Caco-2 (cell line): ENCODE measurements at regions not wholly inside any gene's neighbourhood (a gene's known extent, or its start where the extent isn't known, plus 50 kb on each side); places are given as distances from the start of the nearest gene placed in this dataset.

Experiments used
- BruUV-seq: library from RNA; stranded (reverse); fragments of 400-500 nt; replicated peaks from 2 replicates; lab custom pipeline; 2021; lab: Mats Ljungman, UMichigan
- CTCF ChIA-PET: fragments of 300-600 bp; sonication (Branson Sonifier 250); formaldehyde crosslinking; loops from one replicate; lab custom pipeline; 2022; ENCODE audit warnings: antibody characterized with exemption; lab: Charles Lee
- POLR2A ChIA-PET: fragments of 300-600 bp; sonication (Branson Sonifier 250); formaldehyde crosslinking; loops from one replicate; lab custom pipeline; 2022; ENCODE audit warnings: antibody characterized with exemption; lab: Charles Lee
- DNase-seq, 2 experiments: peaks; one replicate each; pipeline versions ENCODE4 v3.0.0 to v3.0.0-alpha.2; 2020 to 2022
- H3K27me3 ChIP-seq: replicated peaks from 2 replicates; pipeline ENCODE4 v1.6.0; 2011; ENCODE audit warnings: low read length; ENCODE audit not compliant: control insufficient read depth, insufficient read depth
- H3K36me3 ChIP-seq: 2 replicates; pipeline ENCODE4 v1.5.1; 2011; ENCODE audit warnings: low read length; ENCODE audit not compliant: control insufficient read depth, insufficient read depth
- H3K4me1 ChIP-seq: fragments of 250-450 bp; sonication (Bioruptor Pico); 2 replicates; pipeline ENCODE4 v1.5.1; 2020; ENCODE audit warnings: mild to moderate bottlenecking
- H3K4me3 ChIP-seq: 2 replicates; pipeline ENCODE4 v1.5.1; 2011; ENCODE audit warnings: low read depth, mild to moderate bottlenecking, control low read depth, low read length
- H3K9me3 ChIP-seq: fragments of 250-450 bp; sonication (Bioruptor Pico); 2 replicates; pipeline ENCODE4 v1.5.1; 2020; ENCODE audit warnings: mild to moderate bottlenecking, moderate library complexity
- H3K27ac Mint-ChIP-seq: one replicate; pipeline ENCODE4 v1.8.0; 2022; ENCODE audit warnings: mixed read lengths; ENCODE audit not compliant: unreplicated experiment
- H3K27me3 Mint-ChIP-seq: one replicate; pipeline ENCODE4 v1.8.0; 2022; ENCODE audit warnings: mixed read lengths; ENCODE audit not compliant: insufficient read depth, unreplicated experiment
- H3K36me3 Mint-ChIP-seq: one replicate; pipeline ENCODE4 v1.8.0; 2022; ENCODE audit warnings: mild to moderate bottlenecking, mixed read lengths; ENCODE audit not compliant: insufficient read depth, unreplicated experiment
- H3K4me1 Mint-ChIP-seq: one replicate; pipeline ENCODE4 v1.8.0; 2022; ENCODE audit warnings: low read depth, mixed read lengths; ENCODE audit not compliant: unreplicated experiment
- H3K4me3 Mint-ChIP-seq: one replicate; pipeline ENCODE4 v1.8.0; 2022; ENCODE audit warnings: mild to moderate bottlenecking, moderate library complexity, mixed read lengths; ENCODE audit not compliant: unreplicated experiment
- H3K9me3 Mint-ChIP-seq: one replicate; pipeline ENCODE4 v1.8.0; 2022; ENCODE audit warnings: mixed read lengths; ENCODE audit not compliant: unreplicated experiment
- CTCF ChIP-seq, 2 experiments: fragments of 200-600 bp in 1 of 2; IDR thresholded peaks; 1 replicate in 1 of 2; 2 replicates in 1 of 2; pipeline versions ENCODE4 v1.5.1 to v1.8.0; 2011 to 2022; ENCODE audit warnings: antibody characterized with exemption in 1 of 2, control low read depth in 1 of 2, inconsistent platforms in 1 of 2, low read depth in 1 of 2, low read length in 1 of 2, mild to moderate bottlenecking in 1 of 2, moderate library complexity in 1 of 2; ENCODE audit not compliant: insufficient read depth in 1 of 2, severe bottlenecking in 1 of 2, unreplicated experiment in 1 of 2
- intact Hi-C: fragments of 100-400 bp; cut with micrococcal nuclease; formaldehyde crosslinking; loops from one replicate; pipeline ENCODE4 v1.10.0; 2022; ENCODE audit not compliant: unreplicated experiment

GRCh38 chr4:136009258-136009832 is 1522.9 kb downstream of the PCDH18 start:
- intact Hi-C loops = no loop called here
- no TSS peak for BruUV-seq
- CTCF ChIA-PET = interaction anchor here (0.6 kb wide), 1 partner anchor 689 kb away, joined by 3 read pairs; no protein-coding TSS in a partner anchor
- Histone ChIP-seq H3K4me3 (no peak overlapping the region), H3K9me3 (no peaks in the 10 kb centered on the region), H3K4me1 (no peaks in the 10 kb centered on the region), H3K36me3 (no peaks in the 10 kb centered on the region), H3K27me3 (no peaks in the 10 kb centered on the region)
- no peak for DNase-seq
- POLR2A ChIA-PET = no interaction called here
- H3K36me3 Mint-ChIP-seq = no peaks in the 10 kb centered on the region
- H3K27ac Mint-ChIP-seq = no peak overlapping the region
- TF ChIP-seq CTCF (IDR thresholded peaks at IDR 0.05; ENCODE audit: insufficient read depth in 1 of 2, low read depth in 1 of 2, low read length in 1 of 2, severe bottlenecking in 1 of 2, unreplicated experiment in 1 of 2) = no peak
- H3K27me3 Mint-ChIP-seq = no peaks in the 10 kb centered on the region
- no peaks in the 10 kb centered on the region for H3K9me3 Mint-ChIP-seq
- no peaks in the 10 kb centered on the region for H3K4me1 Mint-ChIP-seq
- H3K4me3 Mint-ChIP-seq = no peak overlapping the region

- POLR2A ChIA-PET = no interaction called here
- intact Hi-C loops = loop anchor here (2.0 kb wide), 1 partner anchor 55 kb away; no protein-coding TSS in a partner anchor
These were observed 1524.3 kb downstream of the PCDH18 start for GRCh38 chr4:136007991-136008390.

GRCh38 chr4:136002316-136002715 is 1530.0 kb downstream of the PCDH18 start:
- no peaks in the 10 kb centered on the region for H3K4me1 ChIP-seq
- DNase-seq = no peak
- H3K4me3 ChIP-seq = no peak overlapping the region
- H3K9me3 ChIP-seq = no peaks in the 10 kb centered on the region
- ChIA-PET CTCF (no interaction called here), POLR2A (no interaction called here)
- Mint-ChIP-seq H3K27ac (no peak overlapping the region), H3K36me3 (no peaks in the 10 kb centered on the region), H3K27me3 (no peaks in the 10 kb centered on the region), H3K9me3 (no peaks in the 10 kb centered on the region), H3K4me1 (no peaks in the 10 kb centered on the region), H3K4me3 (no peak overlapping the region)
- BruUV-seq = no TSS peak
- no peaks in the 10 kb centered on the region for H3K36me3 ChIP-seq
- TF ChIP-seq CTCF (IDR thresholded peaks at IDR 0.05; ENCODE audit: insufficient read depth in 1 of 2, low read depth in 1 of 2, low read length in 1 of 2, severe bottlenecking in 1 of 2, unreplicated experiment in 1 of 2) = no peak
- H3K27me3 ChIP-seq = no peaks in the 10 kb centered on the region
- intact Hi-C loops = no loop called here

More at GRCh38 chr4:136007991-136008390, 1524.3 kb downstream of the PCDH18 start:
- Histone ChIP-seq H3K4me1 (no peaks in the 10 kb centered on the region), H3K27me3 (no peaks in the 10 kb centered on the region), H3K4me3 (no peak overlapping the region), H3K36me3 (no peaks in the 10 kb centered on the region), H3K9me3 (no peaks in the 10 kb centered on the region)
- CTCF ChIA-PET = no interaction called here
- Mint-ChIP-seq H3K36me3 (no peaks in the 10 kb centered on the region), H3K4me3 (no peak overlapping the region), H3K27me3 (no peaks in the 10 kb centered on the region), H3K9me3 (no peaks in the 10 kb centered on the region), H3K27ac (no peak overlapping the region), H3K4me1 (no peaks in the 10 kb centered on the region)
- no peak for TF ChIP-seq CTCF (IDR thresholded peaks at IDR 0.05; ENCODE audit: insufficient read depth in 1 of 2, low read depth in 1 of 2, low read length in 1 of 2, severe bottlenecking in 1 of 2, unreplicated experiment in 1 of 2)
- DNase-seq = no peak
- no TSS peak for BruUV-seq
